Neural cell (in vitro differentiated cells): ENCODE measurements at regions not wholly inside any gene's neighbourhood (a gene's known extent, or its start where the extent isn't known, plus 50 kb on each side); places are given as distances from the start of the nearest gene placed in this dataset.

Experiments
- CTCF ChIP-seq: fragments of 450-650 bp; IDR thresholded peaks from 2 replicates; pipeline ENCODE4 v1.5.1; 2014; ENCODE audit warnings: antibody characterized with exemption, mild to moderate bottlenecking, moderate library complexity; ENCODE audit not compliant: poor library complexity, severe bottlenecking
- EZH2 ChIP-seq: fragments of 200-600, 300-800 bp; shearing (Covaris generic), sonication (generic); IDR thresholded peaks from 2 replicates; pipeline ENCODE4 v1.6.1; 2014; ENCODE audit warnings: antibody characterized with exemption, low read length, borderline replicate concordance, mild to moderate bottlenecking; ENCODE audit not compliant: insufficient read depth, poor library complexity, severe bottlenecking
- MXI1 ChIP-seq: fragments of 450-650 bp; conservative IDR thresholded peaks from 2 replicates; pipeline ENCODE4 v1.6.1; 2014; ENCODE audit warnings: antibody characterized with exemption, mild to moderate bottlenecking; ENCODE audit not compliant: poor library complexity, severe bottlenecking
- POLR2AphosphoS5 ChIP-seq: IDR thresholded peaks from 2 replicates; pipeline ENCODE4 v1.6.1; 2012
- RAD21 ChIP-seq: fragments of 450-650 bp; conservative IDR thresholded peaks from 2 replicates; pipeline ENCODE4 v1.6.1; 2014; ENCODE audit warnings: antibody characterized with exemption, mild to moderate bottlenecking, moderate library complexity
- TAF1 ChIP-seq: IDR thresholded peaks from 2 replicates; pipeline ENCODE4 v1.6.1; 2012; ENCODE audit warnings: low read depth

- TF ChIP-seq POLR2AphosphoS5 (no peak), CTCF (no peak), EZH2 (no peak), TAF1 (no peak), MXI1 (no peak), RAD21 (no peak)
Observed at GRCh38 chr17:72432881-72433280, 312.1 kb downstream of the SOX9 start.
